K562 (cell line): ENCODE measurements at regions not wholly inside any gene's neighbourhood (a gene's known extent, or its start where the extent isn't known, plus 50 kb on each side); places are given as distances from the start of the nearest gene placed in this dataset.
A peak's percentile ranks its signal among the peaks of the same experiment; 100 is the strongest.

Source experiments
- CGGBP1 ChIP-seq: fragments of 250-450 bp; sonication (Bioruptor Pico); IDR thresholded peaks from 2 replicates; pipeline ENCODE4 v1.9.0; 2021; ENCODE audit warnings: mild to moderate bottlenecking
- CHCHD3 ChIP-seq: fragments of 250-450 bp; sonication (Bioruptor Pico); IDR thresholded peaks from 2 replicates; pipeline ENCODE4 v2.1.2; 2022; ENCODE audit warnings: mild to moderate bottlenecking
- HINFP ChIP-seq: fragments of 450-650 bp; conservative IDR thresholded peaks from 2 replicates; pipeline ENCODE4 v1.6.1; 2016; ENCODE audit warnings: missing genetic modification characterization, low read depth, mild to moderate bottlenecking, control low read depth, missing compliant biosample characterization
- HNRNPUL1 ChIP-seq: fragments of 200-400 bp; formaldehyde crosslinking; IDR thresholded peaks from 2 replicates; pipeline ENCODE4 v1.6.1; 2017; ENCODE audit warnings: low read length
- KAT8 ChIP-seq: fragments of 450-650 bp; IDR thresholded peaks from 2 replicates; pipeline ENCODE4 v1.6.1; 2016; ENCODE audit warnings: low read depth, mild to moderate bottlenecking
- MTA3 ChIP-seq: fragments of 450-650 bp; formaldehyde crosslinking; IDR thresholded peaks from 2 replicates; pipeline ENCODE4 v1.6.1; 2017; ENCODE audit warnings: mild to moderate bottlenecking, borderline replicate concordance
- MTF1 ChIP-seq: fragments of 250-450 bp; sonication (Bioruptor Pico); IDR thresholded peaks from 2 replicates; pipeline ENCODE4 v1.9.0; 2021; ENCODE audit warnings: moderate library complexity, mild to moderate bottlenecking, inconsistent platforms, borderline replicate concordance
- NEUROD1 ChIP-seq: fragments of 150-350 bp; IDR thresholded peaks from 2 replicates; pipeline ENCODE4 v1.6.1; 2014; ENCODE audit warnings: borderline replicate concordance, low read length, low read depth; ENCODE audit not compliant: partially characterized antibody
- PML ChIP-seq: IDR thresholded peaks from 2 replicates; pipeline ENCODE4 v1.6.1; 2012; ENCODE audit warnings: low read length, inconsistent platforms
- TAF15 ChIP-seq: fragments of 200-400 bp; formaldehyde crosslinking; IDR thresholded peaks from 2 replicates; pipeline ENCODE4 v1.6.1; 2017; ENCODE audit warnings: mild to moderate bottlenecking, low read depth, low read length, moderate library complexity
- TBL1XR1 ChIP-seq, 2 experiments: IDR thresholded peaks; 2 replicates each; pipeline ENCODE4 v1.6.1; 2012; ENCODE audit warnings: improper control_type of control experiment in 2 of 2, low read length in 2 of 2, mild to moderate bottlenecking in 1 of 2
- TEAD4 ChIP-seq, 2 experiments: sonication (generic) in 1 of 2; formaldehyde crosslinking in 1 of 2; IDR thresholded peaks; 2 replicates each; pipeline versions ENCODE4 v1.6.1 to v1.8.0; 2012 to 2022; ENCODE audit warnings: borderline replicate concordance in 1 of 2, inconsistent platforms in 1 of 2, low read length in 1 of 2, mild to moderate bottlenecking in 1 of 2, missing genetic modification reagents in 1 of 2
- TOE1 ChIP-seq, 2 experiments: fragments of 450-650 bp in 1 of 2; sonication (generic) in 1 of 2; formaldehyde crosslinking in 1 of 2; IDR thresholded peaks; 2 replicates each; pipeline versions ENCODE4 v1.7.1 to v1.8.0; 2016 to 2022; ENCODE audit warnings: borderline replicate concordance in 2 of 2, mild to moderate bottlenecking in 2 of 2, antibody characterized with exemption in 1 of 2, inconsistent platforms in 1 of 2, low read depth in 1 of 2, missing genetic modification reagents in 1 of 2, moderate library complexity in 1 of 2
- ZNF518B ChIP-seq: fragments of 250-450 bp; sonication (Bioruptor Pico); IDR thresholded peaks from 2 replicates; pipeline ENCODE4 v1.5.0; 2021; ENCODE audit warnings: mild to moderate bottlenecking, moderate library complexity
- ZNF592 ChIP-seq: fragments of 450-650 bp; IDR thresholded peaks from 2 replicates; pipeline ENCODE4 v1.6.1; 2017; ENCODE audit warnings: antibody characterized with exemption, mild to moderate bottlenecking
- TF ChIP-seq, protein P1 (sequence below), 2 experiments: fragments of 450-650 bp; conservative IDR thresholded peaks; 2 replicates each; pipeline ENCODE4 v1.6.1; 2017; ENCODE audit warnings: mild to moderate bottlenecking in 2 of 2, moderate library complexity in 2 of 2

- TF ChIP-seq TOE1 (IDR thresholded peaks at IDR 0.05; ENCODE audit: borderline replicate concordance) = no peak
- 0 out of 2 replicates have a peak, but pooled peaks have one; percentile 35 for TF ChIP-seq TOE1 (CRISPR knock-in tag; IDR thresholded peaks at IDR 0.05; ENCODE audit: borderline replicate concordance, low read depth)
- TF ChIP-seq TBL1XR1 (IDR thresholded peaks at IDR 0.05; ENCODE audit: low read length in 2 of 2) = no peak
- TF ChIP-seq, protein P1, sequence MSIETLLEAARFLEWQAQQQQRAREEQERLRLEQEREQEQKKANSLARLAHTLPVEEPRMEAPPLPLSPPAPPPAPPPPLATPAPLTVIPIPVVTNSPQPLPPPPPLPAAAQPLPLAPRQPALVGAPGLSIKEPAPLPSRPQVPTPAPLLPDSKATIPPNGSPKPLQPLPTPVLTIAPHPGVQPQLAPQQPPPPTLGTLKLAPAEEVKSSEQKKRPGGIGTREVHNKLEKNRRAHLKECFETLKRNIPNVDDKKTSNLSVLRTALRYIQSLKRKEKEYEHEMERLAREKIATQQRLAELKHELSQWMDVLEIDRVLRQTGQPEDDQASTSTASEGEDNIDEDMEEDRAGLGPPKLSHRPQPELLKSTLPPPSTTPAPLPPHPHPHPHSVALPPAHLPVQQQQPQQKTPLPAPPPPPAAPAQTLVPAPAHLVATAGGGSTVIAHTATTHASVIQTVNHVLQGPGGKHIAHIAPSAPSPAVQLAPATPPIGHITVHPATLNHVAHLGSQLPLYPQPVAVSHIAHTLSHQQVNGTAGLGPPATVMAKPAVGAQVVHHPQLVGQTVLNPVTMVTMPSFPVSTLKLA (conservative IDR thresholded peaks at IDR 0.05) = no peak
- no peak for TF ChIP-seq CHCHD3 (CRISPR knock-in tag)
- no peak for TF ChIP-seq PML
- TF ChIP-seq MTF1 = no peak
- no peak for TF ChIP-seq TAF15
- no peak for TF ChIP-seq HINFP (tag)
- TF ChIP-seq KAT8 = no peak
- TF ChIP-seq ZNF592 = peak; percentile 47; the same call in 1 of the 2 replicates
- TF ChIP-seq HNRNPUL1 = no peak
- TF ChIP-seq TEAD4 (IDR thresholded peaks at IDR 0.05; ENCODE audit: low read length) = peak; percentile 15; the same call in 1 of the 2 replicates
- no peak for TF ChIP-seq TEAD4 (CRISPR knock-in tag; IDR thresholded peaks at IDR 0.05; ENCODE audit: borderline replicate concordance)
- 0 out of 2 replicates have a peak, but pooled peaks have one; percentile 6 for TF ChIP-seq CGGBP1 (CRISPR knock-in tag)
- 0 out of 2 replicates have a peak, but pooled peaks have one; percentile 37 for TF ChIP-seq MTA3
- TF ChIP-seq ZNF518B (CRISPR knock-in tag) = no peak
- no peak for TF ChIP-seq NEUROD1
Measured at GRCh38 chr6:26202201-26202611, 115.0 kb downstream of the HFE start (continued).
